WI38 (cell line): ENCODE measurements at regions not wholly inside any gene's neighbourhood (a gene's known extent, or its start where the extent isn't known, plus 50 kb on each side); places are given as distances from the start of the nearest gene placed in this dataset.

Source experiments
- H3K4me3 ChIP-seq: 2 replicates; pipeline ENCODE4 v1.5.1; 2011; ENCODE audit warnings: low read depth, mild to moderate bottlenecking, control low read depth, low read length
- TF ChIP-seq, protein P1 (sequence below): IDR thresholded peaks from 2 replicates; pipeline ENCODE4 v1.5.1; 2012; ENCODE audit warnings: low read depth, mild to moderate bottlenecking, control low read depth, low read length

- no peak overlapping the region for H3K4me3 ChIP-seq
- TF ChIP-seq, protein P1, sequence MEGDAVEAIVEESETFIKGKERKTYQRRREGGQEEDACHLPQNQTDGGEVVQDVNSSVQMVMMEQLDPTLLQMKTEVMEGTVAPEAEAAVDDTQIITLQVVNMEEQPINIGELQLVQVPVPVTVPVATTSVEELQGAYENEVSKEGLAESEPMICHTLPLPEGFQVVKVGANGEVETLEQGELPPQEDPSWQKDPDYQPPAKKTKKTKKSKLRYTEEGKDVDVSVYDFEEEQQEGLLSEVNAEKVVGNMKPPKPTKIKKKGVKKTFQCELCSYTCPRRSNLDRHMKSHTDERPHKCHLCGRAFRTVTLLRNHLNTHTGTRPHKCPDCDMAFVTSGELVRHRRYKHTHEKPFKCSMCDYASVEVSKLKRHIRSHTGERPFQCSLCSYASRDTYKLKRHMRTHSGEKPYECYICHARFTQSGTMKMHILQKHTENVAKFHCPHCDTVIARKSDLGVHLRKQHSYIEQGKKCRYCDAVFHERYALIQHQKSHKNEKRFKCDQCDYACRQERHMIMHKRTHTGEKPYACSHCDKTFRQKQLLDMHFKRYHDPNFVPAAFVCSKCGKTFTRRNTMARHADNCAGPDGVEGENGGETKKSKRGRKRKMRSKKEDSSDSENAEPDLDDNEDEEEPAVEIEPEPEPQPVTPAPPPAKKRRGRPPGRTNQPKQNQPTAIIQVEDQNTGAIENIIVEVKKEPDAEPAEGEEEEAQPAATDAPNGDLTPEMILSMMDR: no peak
Observed at GRCh38 chr11:27968461-27968860, 139.5 kb downstream of the KIF18A start.

- H3K4me3 ChIP-seq: no peak overlapping the region
- TF ChIP-seq, protein P1: no peak
Observed at GRCh38 chr11:27965559-27965958, 142.4 kb downstream of the KIF18A start.

GRCh38 chr11:27963370-27963769 is 144.6 kb downstream of the KIF18A start:
- H3K4me3 ChIP-seq: no peak overlapping the region
- TF ChIP-seq, protein P1: no peak

DNA sequence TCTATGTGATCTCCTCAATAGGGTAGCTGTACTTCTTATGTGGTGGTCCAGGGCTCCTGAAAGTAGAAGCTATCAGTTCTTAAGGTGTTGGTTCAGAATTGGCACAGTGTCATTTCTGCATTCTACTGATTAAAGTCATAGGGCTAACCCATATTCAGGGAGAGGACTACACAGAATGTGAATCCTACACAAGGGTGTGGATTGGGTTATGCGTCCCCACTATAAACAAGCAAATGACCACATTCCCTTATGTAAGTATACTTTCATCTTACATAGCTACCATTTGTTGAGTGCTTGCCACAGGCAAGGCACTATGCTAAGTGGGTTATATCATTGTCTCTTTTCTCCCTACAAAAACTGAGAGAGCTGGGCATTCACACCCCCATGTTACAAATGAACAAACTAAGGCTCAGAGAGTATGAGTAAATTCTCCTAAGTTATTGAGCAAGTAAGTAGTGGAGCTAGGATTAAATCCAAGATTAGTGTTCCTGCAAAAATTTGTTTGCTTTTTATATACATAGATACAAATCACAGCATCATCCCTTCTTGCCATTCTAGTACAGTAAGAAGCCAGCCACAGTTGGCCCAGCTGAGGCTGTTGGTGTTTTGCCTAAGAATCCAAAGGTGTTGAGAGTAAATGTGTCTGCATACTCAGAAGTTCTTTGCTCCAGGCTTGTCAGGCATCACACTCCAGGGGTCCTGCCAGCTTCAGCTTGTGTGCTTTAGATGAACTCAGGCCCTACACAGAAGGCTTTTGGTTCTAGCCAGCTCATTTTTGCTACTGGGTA is 157.8 kb downstream of the KIF18A start:
- TF ChIP-seq, protein P1: no peak
- H3K4me3 ChIP-seq: no peak overlapping the region

GRCh38 chr11:27945348-27945747 is 162.6 kb downstream of the KIF18A start:
- TF ChIP-seq, protein P1: no peak
- H3K4me3 ChIP-seq: no peak overlapping the region

- TF ChIP-seq, protein P1: no peak
- no peak overlapping the region for H3K4me3 ChIP-seq
Observed at GRCh38 chr11:27938011-27938410, 169.9 kb downstream of the KIF18A start.

- H3K4me3 ChIP-seq: peak overlapping the region; percentile 41
- TF ChIP-seq, protein P1: no peak
Observed at GRCh38 chr11:27934830-27935145, 173.2 kb downstream of the KIF18A start.
